ENCODE measurements at regions not wholly inside any gene's neighbourhood (a gene's known extent, or its start where the extent isn't known, plus 50 kb on each side); places are given as distances from the start of the nearest gene placed in this dataset.

DNA sequence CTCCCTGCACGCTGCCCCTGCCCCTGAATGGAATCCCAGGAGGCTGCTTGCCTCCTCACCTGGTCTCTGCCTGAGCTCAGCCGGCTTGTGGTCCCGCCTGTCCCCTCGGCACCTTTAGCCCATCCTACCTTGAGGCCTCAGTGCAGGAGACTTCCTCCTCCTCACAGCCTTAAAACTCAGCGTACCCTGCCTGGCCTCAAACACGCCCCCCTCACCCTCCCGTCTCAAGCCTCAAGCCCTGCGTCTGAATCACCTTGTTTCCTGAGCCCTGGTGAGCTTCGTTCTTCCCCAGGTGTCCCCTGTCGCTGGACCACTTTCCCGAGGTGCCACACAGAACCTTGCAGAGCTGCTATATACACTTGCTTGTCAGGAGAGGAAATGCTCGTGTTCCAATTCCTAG is 110.2 kb upstream of the SPIN1 start:
- H3K4me1 ChIP-seq (ENCODE audit: control insufficient read depth, insufficient read depth, low read length), result peaks cover 20% of the 10 kb centered on the region; the same call in 1 of the 2 replicates
- peaks cover under 1% of the 10 kb centered on the region; the same call in 1 of the 2 replicates for H3K9me3 ChIP-seq (ENCODE audit: control insufficient read depth, insufficient read depth, low read depth, low read length)
- H3K4me3 ChIP-seq (ENCODE audit: low read depth, low read length), result no peak overlapping the region
- H3K27me3 ChIP-seq (ENCODE audit: control insufficient read depth, insufficient read depth, low read length), result no peaks in the 10 kb centered on the region
- H3K27ac ChIP-seq (ENCODE audit: low read depth, low read length), result no peak overlapping the region
- H3K36me3 ChIP-seq (ENCODE audit: control insufficient read depth, insufficient read depth, low read length), result no peaks in the 10 kb centered on the region
- H3K9ac ChIP-seq (ENCODE audit: low read length), result no peak overlapping the region

DNA sequence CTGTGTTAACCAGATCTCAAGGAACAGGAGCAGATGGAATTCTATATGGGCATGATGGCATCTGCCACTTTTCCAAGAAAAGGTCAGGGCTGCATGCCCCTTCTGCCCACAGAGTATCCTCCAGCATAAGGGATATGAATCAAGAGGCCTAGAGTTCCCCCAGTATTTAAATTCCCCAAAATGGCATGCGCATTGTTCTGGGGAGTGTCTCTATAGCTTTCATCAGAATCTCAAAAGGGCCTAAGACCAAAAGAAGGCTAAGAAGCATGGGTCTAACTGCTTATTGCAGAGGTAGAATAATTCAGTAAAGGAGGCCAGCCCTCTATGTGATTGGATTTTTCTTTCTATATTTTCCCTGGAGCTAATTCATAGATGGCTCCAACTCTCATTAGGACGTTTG is 114.2 kb upstream of the SPIN1 start:
- H3K36me3 ChIP-seq (ENCODE audit: control insufficient read depth, insufficient read depth, low read length), result no peaks in the 10 kb centered on the region
- no peaks in the 10 kb centered on the region for H3K27me3 ChIP-seq (ENCODE audit: control insufficient read depth, insufficient read depth, low read length)
- peaks cover 13% of the 10 kb centered on the region; the same call in 1 of the 2 replicates for H3K4me1 ChIP-seq (ENCODE audit: control insufficient read depth, insufficient read depth, low read length)
- H3K27ac ChIP-seq (ENCODE audit: low read depth, low read length), result no peak overlapping the region
- H3K9ac ChIP-seq (ENCODE audit: low read length), result no peak overlapping the region
- H3K9me3 ChIP-seq (ENCODE audit: control insufficient read depth, insufficient read depth, low read depth, low read length), result peaks cover 9% of the 10 kb centered on the region; the same call in 1 of the 2 replicates
- no peak overlapping the region for H3K4me3 ChIP-seq (ENCODE audit: low read depth, low read length)

DNA sequence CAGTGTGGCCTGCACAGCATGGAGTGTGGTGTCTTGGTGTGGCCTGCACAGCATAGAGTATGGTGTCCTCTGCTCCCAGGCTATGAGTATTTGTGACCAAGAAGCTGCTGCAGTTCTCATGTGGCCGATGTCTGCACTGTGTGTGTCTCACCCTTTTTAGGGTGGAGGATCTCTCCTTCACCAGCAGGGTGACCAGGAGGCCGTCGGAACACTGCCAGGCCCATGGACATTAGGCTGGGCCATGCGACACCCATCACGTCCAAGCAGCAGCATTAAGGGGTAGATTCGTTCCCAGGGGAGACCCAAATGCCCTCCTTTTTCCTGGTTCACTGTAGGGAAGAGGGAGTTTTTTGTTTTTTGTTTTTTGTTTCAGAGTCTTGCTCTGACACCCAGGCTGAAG is 115.3 kb upstream of the SPIN1 start:
- Histone ChIP-seq H3K27ac (ENCODE audit: low read depth, low read length) (no peak overlapping the region), H3K4me3 (ENCODE audit: low read depth, low read length) (no peak overlapping the region), H3K27me3 (ENCODE audit: control insufficient read depth, insufficient read depth, low read length) (no peaks in the 10 kb centered on the region), H3K9me3 (ENCODE audit: control insufficient read depth, insufficient read depth, low read depth, low read length) (peaks cover 12% of the 10 kb centered on the region; the same call in 1 of the 2 replicates), H3K4me1 (ENCODE audit: control insufficient read depth, insufficient read depth, low read length) (peaks cover 13% of the 10 kb centered on the region; the same call in 1 of the 2 replicates), H3K36me3 (ENCODE audit: control insufficient read depth, insufficient read depth, low read length) (no peaks in the 10 kb centered on the region), H3K9ac (ENCODE audit: low read length) (no peak overlapping the region)

DNA sequence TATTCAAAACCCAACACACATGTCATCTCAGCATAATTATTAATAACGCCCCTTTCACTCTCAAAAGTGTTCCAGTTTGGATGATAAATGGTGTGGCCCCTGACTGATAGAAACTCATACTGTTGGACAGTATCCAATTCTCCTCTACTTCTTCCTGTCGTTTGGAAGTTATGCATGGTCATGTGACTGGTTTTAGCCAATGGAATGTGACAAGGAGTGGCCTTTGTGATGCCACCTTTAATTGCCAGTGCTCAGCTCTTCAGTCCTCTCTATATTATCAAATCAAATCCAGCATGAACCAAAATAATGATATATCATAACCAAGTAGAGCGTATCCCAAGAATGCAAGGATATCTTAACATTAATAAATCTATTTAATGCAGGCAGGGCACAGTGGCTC is 117.8 kb upstream of the SPIN1 start:
- H3K9me3 ChIP-seq (ENCODE audit: control insufficient read depth, insufficient read depth, low read depth, low read length), result peaks cover 12% of the 10 kb centered on the region; the same call in 1 of the 2 replicates
- no peak overlapping the region for H3K27ac ChIP-seq (ENCODE audit: low read depth, low read length)
- H3K9ac ChIP-seq (ENCODE audit: low read length), result no peak overlapping the region
- no peaks in the 10 kb centered on the region for H3K36me3 ChIP-seq (ENCODE audit: control insufficient read depth, insufficient read depth, low read length)
- no peaks in the 10 kb centered on the region for H3K27me3 ChIP-seq (ENCODE audit: control insufficient read depth, insufficient read depth, low read length)
- H3K4me3 ChIP-seq (ENCODE audit: low read depth, low read length), result no peak overlapping the region
- peaks cover 13% of the 10 kb centered on the region; the same call in 1 of the 2 replicates for H3K4me1 ChIP-seq (ENCODE audit: control insufficient read depth, insufficient read depth, low read length)

DNA sequence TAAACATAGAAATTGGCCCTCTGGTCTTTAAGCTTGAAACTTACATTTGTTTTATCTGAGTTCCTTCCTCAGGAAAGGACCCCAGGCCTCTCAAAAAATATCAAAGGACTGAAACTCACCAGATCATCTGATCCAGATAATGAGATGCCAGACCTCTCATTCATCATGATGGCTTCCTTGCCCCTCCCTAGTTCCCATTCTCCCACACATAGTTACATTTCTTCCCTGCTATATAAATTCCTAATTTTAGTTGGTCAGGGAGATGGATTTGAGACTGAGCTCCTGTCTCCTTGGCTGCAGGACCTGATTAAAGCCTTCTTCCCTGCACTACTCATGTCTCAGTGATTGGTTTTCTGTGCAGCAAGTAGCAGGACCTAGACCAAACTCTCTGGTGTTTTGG is 119.4 kb upstream of the SPIN1 start:
- peaks cover 12% of the 10 kb centered on the region; the same call in 1 of the 2 replicates for H3K9me3 ChIP-seq (ENCODE audit: control insufficient read depth, insufficient read depth, low read depth, low read length)

DNA sequence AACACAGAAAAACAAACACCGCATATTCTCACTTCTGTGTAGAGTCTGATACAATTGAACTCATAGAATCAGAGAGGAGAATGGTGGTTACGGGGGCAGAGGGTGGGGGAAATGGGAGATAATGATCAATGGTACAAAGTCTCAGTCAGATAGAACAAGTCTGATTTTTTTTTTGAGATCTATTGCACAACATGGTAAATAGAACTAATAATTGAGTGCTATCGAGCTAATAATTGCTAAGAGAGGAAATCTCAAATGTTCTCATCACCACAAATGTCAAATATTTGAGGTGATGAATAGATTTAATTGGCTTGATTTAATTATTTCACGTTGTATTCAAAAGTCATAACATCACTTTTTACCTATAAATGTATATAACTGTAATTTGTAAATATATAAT is 121.0 kb upstream of the SPIN1 start:
- Histone ChIP-seq H3K36me3 (ENCODE audit: control insufficient read depth, insufficient read depth, low read length) (no peaks in the 10 kb centered on the region), H3K9me3 (ENCODE audit: control insufficient read depth, insufficient read depth, low read depth, low read length) (peaks cover 12% of the 10 kb centered on the region; the same call in 1 of the 2 replicates), H3K27ac (ENCODE audit: low read depth, low read length) (no peak overlapping the region), H3K27me3 (ENCODE audit: control insufficient read depth, insufficient read depth, low read length) (no peaks in the 10 kb centered on the region), H3K4me3 (ENCODE audit: low read depth, low read length) (no peak overlapping the region), H3K9ac (ENCODE audit: low read length) (no peak overlapping the region), H3K4me1 (ENCODE audit: control insufficient read depth, insufficient read depth, low read length) (no peaks in the 10 kb centered on the region)

More for the DNA sequence above, 119.4 kb upstream of the SPIN1 start:
- no peak overlapping the region for H3K27ac ChIP-seq (ENCODE audit: low read depth, low read length)
- H3K4me3 ChIP-seq (ENCODE audit: low read depth, low read length), result no peak overlapping the region
- no peaks in the 10 kb centered on the region for H3K36me3 ChIP-seq (ENCODE audit: control insufficient read depth, insufficient read depth, low read length)
- 0 out of 2 replicates have a peak, but pooled peaks cover 4% of the 10 kb centered on the region for H3K4me1 ChIP-seq (ENCODE audit: control insufficient read depth, insufficient read depth, low read length)
- no peak overlapping the region for H3K9ac ChIP-seq (ENCODE audit: low read length)
- H3K27me3 ChIP-seq (ENCODE audit: control insufficient read depth, insufficient read depth, low read length), result no peaks in the 10 kb centered on the region

DNA sequence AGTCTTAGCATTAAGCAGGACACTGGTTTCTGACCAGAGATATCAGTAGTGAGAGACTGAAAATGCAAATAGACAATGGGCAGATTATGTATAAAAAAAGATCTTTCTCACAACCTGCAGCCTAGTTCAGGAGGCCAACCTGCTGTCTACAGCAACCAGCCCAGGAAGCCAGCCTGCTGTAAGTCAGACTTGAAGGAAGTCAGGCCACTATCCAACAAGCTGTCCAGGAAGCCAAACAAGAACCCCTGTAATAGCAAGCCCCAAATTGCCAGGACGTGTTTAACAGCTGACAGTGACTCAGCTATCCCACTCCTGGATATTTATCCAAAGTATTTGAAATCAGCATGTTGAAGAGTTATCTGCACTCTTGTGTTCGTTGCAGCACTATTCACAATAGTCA is 121.8 kb upstream of the SPIN1 start:
- Histone ChIP-seq H3K27me3 (ENCODE audit: control insufficient read depth, insufficient read depth, low read length) (no peaks in the 10 kb centered on the region), H3K9me3 (ENCODE audit: control insufficient read depth, insufficient read depth, low read depth, low read length) (peaks cover 12% of the 10 kb centered on the region; the same call in 1 of the 2 replicates), H3K4me3 (ENCODE audit: low read depth, low read length) (no peak overlapping the region), H3K9ac (ENCODE audit: low read length) (no peak overlapping the region), H3K27ac (ENCODE audit: low read depth, low read length) (no peak overlapping the region), H3K36me3 (ENCODE audit: control insufficient read depth, insufficient read depth, low read length) (no peaks in the 10 kb centered on the region), H3K4me1 (ENCODE audit: control insufficient read depth, insufficient read depth, low read length) (no peaks in the 10 kb centered on the region)

DNA sequence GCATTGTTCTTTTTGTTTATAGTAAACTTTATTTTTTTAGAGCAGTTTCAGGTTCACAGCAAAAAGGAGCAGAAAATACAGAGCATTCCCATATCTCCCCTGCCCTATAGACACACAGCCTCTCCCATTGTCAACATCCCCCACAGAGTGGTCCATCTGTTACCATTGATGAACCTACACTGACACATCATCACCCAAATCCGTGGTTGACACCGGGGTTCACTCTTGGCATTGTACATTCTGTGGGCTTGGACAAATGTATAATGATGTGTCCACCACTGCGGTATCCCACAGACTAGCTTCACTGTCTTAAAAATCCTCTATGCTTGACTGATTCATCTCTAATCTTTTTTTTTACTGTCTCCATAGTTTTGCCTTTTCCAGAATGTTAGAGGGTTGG is 120.7 kb upstream of the SPATA31C2 start:
- H3K36me3 ChIP-seq (ENCODE audit: control insufficient read depth, insufficient read depth, low read length), result no peaks in the 10 kb centered on the region
- 0 out of 2 replicates have a peak, but pooled peaks cover under 1% of the 10 kb centered on the region for H3K9me3 ChIP-seq (ENCODE audit: control insufficient read depth, insufficient read depth, low read depth, low read length)
- H3K4me1 ChIP-seq (ENCODE audit: control insufficient read depth, insufficient read depth, low read length), result 0 out of 2 replicates have a peak, but pooled peaks cover 5% of the 10 kb centered on the region
- no peak overlapping the region for H3K27ac ChIP-seq (ENCODE audit: low read depth, low read length)
- no peak overlapping the region for H3K9ac ChIP-seq (ENCODE audit: low read length)
- no peaks in the 10 kb centered on the region for H3K27me3 ChIP-seq (ENCODE audit: control insufficient read depth, insufficient read depth, low read length)
- H3K4me3 ChIP-seq (ENCODE audit: low read depth, low read length), result no peak overlapping the region

DNA sequence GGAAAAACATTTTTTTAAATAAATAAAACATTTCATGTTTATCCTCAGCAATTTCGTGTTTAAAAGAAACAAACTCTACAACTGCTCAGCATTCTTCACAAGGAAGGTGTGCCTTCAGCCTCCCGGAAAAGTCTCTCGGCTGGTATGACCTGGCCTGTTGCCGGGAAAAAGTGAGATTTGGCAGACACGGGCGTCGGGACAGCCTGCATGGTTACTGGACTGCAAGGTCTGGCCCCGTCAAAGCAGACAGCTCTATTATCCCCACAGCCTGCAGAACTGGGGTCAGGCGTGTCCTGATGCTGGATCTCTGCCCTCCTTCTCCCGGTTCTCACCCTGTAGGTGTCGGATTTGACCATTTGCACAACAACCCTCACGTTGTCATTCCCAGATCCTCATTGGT is 120.3 kb upstream of the SPATA31C2 start:
- no peaks in the 10 kb centered on the region for H3K36me3 ChIP-seq (ENCODE audit: control insufficient read depth, insufficient read depth, low read length)
- H3K4me1 ChIP-seq (ENCODE audit: control insufficient read depth, insufficient read depth, low read length), result 0 out of 2 replicates have a peak, but pooled peaks cover 5% of the 10 kb centered on the region
- no peak overlapping the region for H3K27ac ChIP-seq (ENCODE audit: low read depth, low read length)
- H3K4me3 ChIP-seq (ENCODE audit: low read depth, low read length), result no peak overlapping the region
- no peak overlapping the region for H3K9ac ChIP-seq (ENCODE audit: low read length)
- 0 out of 2 replicates have a peak, but pooled peaks cover 4% of the 10 kb centered on the region for H3K9me3 ChIP-seq (ENCODE audit: control insufficient read depth, insufficient read depth, low read depth, low read length)
- no peaks in the 10 kb centered on the region for H3K27me3 ChIP-seq (ENCODE audit: control insufficient read depth, insufficient read depth, low read length)

DNA sequence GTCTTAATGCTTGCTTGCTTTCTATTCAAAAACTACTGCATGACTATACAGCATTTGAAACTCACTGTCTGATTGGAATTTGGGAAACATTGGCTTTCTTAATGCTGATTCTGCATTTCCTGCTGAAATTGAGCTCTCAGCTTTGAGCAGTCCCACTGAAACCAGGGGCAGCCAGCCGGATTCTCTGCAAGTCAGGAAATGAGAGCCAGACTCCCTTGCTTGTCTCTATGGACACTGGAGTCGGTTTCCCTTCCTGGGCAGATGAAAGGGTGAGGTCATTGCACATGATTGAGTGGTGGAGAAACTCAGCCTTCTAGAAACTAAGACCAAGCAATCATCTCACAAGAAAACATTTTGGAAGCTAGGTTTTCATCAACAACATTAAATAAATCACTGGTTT is 119.7 kb upstream of the SPATA31C2 start:
- Histone ChIP-seq H3K4me1 (ENCODE audit: control insufficient read depth, insufficient read depth, low read length) (0 out of 2 replicates have a peak, but pooled peaks cover 5% of the 10 kb centered on the region), H3K9me3 (ENCODE audit: control insufficient read depth, insufficient read depth, low read depth, low read length) (peaks cover 10% of the 10 kb centered on the region), H3K36me3 (ENCODE audit: control insufficient read depth, insufficient read depth, low read length) (no peaks in the 10 kb centered on the region), H3K4me3 (ENCODE audit: low read depth, low read length) (no peak overlapping the region), H3K27ac (ENCODE audit: low read depth, low read length) (no peak overlapping the region), H3K9ac (ENCODE audit: low read length) (no peak overlapping the region), H3K27me3 (ENCODE audit: control insufficient read depth, insufficient read depth, low read length) (no peaks in the 10 kb centered on the region)

DNA sequence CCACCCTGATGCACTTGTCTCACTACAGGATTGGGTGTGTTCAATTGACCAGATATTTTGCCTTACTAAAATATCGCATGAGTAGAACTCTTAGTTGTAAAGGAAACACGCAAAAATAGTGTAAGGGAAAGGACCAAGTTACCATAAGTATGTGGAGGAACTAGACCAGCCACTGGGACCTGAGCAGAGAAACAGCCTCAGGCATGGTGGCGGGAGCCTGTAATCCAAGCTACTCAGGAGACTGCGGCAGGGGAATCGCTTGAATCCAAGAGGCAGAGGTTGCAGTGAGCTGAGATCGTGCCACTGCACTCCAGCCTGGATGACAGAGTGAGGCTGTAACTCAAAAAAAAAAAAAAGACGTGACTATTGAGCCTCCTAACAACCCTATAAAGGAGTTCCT is 117.9 kb upstream of the SPATA31C2 start:
- no peaks in the 10 kb centered on the region for H3K36me3 ChIP-seq (ENCODE audit: control insufficient read depth, insufficient read depth, low read length)
- no peak overlapping the region for H3K4me3 ChIP-seq (ENCODE audit: low read depth, low read length)
- H3K4me1 ChIP-seq (ENCODE audit: control insufficient read depth, insufficient read depth, low read length), result 0 out of 2 replicates have a peak, but pooled peaks cover 5% of the 10 kb centered on the region
- peaks cover 28% of the 10 kb centered on the region for H3K9me3 ChIP-seq (ENCODE audit: control insufficient read depth, insufficient read depth, low read depth, low read length)
- H3K27me3 ChIP-seq (ENCODE audit: control insufficient read depth, insufficient read depth, low read length), result no peaks in the 10 kb centered on the region
- no peak overlapping the region for H3K9ac ChIP-seq (ENCODE audit: low read length)
- no peak overlapping the region for H3K27ac ChIP-seq (ENCODE audit: low read depth, low read length)
